HG03571 (cell line): ENCODE measurements at regions not wholly inside any gene's neighbourhood (a gene's known extent, or its start where the extent isn't known, plus 50 kb on each side); places are given as distances from the start of the nearest gene placed in this dataset.
A peak's percentile ranks its signal among the peaks of the same experiment; 100 is the strongest.

ENCODE experiments used
- ATAC-seq: cut with Tn5 transposase; IDR thresholded peaks from one replicate; pipeline ENCODE4 v1.9.1; 2021; ENCODE audit not compliant: unreplicated experiment

DNA sequence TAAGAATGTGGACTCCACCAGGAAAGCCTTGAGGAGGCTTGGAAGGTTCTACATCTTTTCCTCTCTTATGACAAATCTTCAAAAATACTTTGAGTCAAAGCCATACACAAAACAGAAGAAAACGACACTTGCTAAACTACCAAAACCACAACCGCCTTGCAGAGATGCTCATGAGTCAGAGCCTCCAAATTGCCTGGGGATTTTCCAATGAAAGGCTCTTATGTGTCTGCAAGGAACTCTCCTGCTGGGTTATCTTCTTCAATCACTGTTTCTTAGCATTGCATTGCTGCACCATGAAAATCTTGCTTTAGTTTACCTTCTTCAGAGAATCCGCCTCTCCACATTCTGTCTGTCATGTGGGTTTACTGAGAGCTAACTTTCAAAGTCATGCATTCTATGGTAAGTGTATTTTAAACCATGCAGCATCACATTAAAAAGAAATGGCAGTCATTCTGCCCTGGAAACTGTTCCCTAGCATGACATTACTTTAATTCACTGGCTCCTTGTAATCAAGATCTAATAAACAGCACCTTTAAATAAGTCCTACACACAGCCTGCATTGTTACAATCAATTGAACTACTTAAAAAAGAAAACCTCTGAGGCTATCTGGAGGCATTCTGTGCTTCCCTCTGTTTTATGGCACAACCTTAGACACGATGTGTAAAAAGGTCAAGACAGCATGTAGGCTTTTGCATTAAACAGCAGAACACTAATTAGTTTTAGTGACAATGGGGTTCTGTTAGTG, 210.0 kb upstream of the FOXD3 start:
- ATAC-seq = no peak

GRCh38 chr1:63115527-63115926, 206.8 kb upstream of the FOXD3 start:
- ATAC-seq = no peak

DNA sequence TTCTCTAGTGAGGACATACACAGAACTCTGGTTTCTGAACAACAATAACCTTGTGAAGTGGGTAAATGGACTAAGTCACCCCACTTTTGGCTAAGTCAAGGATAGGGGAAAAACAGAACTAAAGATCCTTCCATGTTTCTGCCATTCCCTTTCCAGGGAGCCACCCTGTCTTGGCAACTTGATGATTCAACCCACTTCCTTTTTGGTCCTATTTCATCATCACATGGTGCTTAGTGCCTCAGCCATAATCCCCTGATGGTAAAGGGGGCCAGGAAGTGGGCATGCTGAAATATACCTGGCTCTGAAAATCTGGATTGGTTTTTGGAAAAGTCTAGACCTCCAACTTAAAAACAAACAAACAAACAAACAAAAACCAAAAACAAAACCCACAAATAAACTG, 206.4 kb upstream of the FOXD3 start:
- no peak for ATAC-seq

- ATAC-seq = no peak
These were observed 202.7 kb upstream of the FOXD3 start for GRCh38 chr1:63119575-63120155.

DNA sequence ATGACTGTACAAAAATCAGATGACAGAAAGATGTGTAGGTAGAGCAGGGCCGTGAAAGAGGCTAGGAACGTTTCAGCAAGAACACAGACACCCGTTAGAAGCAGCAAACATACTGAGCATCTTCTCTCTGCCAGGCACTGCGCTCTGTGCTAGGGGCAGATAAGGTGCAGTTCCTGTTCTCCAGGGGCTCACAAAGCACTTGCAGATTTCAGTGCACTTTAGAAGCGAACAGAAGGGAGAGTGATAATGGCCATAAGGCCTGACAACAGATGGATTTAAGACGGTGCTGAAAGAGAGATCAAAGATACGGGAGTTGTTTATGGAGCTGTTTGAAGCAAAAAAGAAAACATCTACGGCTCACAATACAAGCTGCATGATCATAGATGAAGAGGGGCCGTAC, 200.3 kb upstream of the FOXD3 start:
- ATAC-seq = no peak

DNA sequence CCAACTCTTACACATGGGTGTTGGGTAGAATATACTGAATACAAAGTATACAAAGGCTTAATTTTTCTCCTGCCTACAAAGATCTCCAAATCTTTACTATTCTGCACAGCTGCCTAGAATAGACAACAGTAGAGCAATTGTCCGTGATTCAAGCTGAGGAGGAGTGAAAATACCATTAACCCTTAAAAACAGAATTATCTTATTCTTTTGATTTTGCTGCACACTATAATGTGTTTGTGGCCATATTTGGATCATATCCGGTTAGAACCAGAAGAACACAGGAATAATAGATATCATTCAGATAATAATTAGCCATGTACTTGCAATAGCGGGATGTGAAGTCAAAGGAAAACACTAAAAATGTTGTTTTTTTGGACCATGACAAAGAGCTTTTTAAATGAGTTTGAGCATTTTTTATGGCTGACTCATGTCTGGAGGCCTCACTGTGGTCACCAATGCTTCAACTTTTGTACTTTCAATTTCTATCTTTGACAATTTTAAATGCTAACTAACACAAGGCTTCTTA, 197.6 kb upstream of the FOXD3 start:
- peak; percentile 81 for ATAC-seq

GRCh38 chr1:63126104-63126503, 196.3 kb upstream of the FOXD3 start:
- no peak for ATAC-seq

DNA sequence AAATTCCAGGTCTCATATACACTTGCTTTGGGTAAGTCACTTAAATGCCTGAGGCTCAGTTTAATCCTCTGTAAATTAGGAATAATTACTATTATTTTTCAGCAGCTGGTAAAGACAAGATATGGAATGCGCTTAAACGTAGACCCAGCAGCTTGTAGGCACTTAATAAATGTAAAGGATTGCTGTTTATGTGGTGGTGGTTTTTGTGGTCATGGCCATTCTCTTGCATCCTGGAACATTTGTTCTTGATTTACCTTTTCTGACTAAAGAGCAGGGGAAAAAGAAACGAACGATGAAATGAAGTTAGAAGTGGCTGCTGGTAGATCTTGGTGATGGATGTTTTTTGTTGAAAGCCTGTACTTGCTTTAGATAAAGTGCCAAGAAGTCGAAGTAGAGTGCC, 195.0 kb upstream of the FOXD3 start:
- no peak for ATAC-seq

DNA sequence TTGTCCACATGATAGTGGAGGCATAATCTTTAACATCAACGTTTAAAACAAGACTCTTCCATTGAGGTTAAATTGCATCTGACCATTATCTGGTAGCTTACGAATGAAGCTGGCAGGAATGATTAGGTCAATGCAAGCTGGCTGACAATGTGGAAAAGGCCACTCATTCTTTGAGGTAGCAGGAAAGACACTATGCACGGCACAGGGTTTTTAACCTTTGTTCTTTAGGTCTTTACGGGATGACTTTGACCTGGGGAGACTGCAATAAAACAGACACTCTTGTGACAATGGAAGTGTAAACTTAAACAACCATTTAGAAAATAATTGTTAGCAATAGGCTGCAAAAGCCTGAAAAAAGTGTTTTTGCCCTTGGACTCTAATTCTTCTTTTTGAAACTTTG, 193.8 kb upstream of the FOXD3 start:
- no peak for ATAC-seq

DNA sequence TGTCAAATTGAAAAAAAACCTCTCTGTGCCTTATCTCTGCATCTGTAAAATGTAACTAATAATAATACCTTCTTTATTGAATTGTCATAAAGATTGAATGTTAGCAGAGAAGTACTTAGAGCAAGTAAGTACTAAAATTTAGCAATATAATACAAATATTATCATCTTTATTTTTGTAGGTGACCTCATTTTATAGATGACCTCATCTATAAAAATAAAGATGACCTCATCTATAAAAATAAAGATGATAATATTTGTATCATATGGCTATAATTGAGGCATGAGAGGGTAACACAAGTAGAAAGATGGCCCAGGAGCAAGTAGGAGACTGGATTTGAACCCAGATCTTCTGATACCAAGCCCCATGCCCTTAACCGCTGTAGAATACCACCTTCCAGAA, 193.2 kb upstream of the FOXD3 start:
- no peak for ATAC-seq

GRCh38 chr1:63129855-63130254, 192.5 kb upstream of the FOXD3 start:
- no peak for ATAC-seq

DNA sequence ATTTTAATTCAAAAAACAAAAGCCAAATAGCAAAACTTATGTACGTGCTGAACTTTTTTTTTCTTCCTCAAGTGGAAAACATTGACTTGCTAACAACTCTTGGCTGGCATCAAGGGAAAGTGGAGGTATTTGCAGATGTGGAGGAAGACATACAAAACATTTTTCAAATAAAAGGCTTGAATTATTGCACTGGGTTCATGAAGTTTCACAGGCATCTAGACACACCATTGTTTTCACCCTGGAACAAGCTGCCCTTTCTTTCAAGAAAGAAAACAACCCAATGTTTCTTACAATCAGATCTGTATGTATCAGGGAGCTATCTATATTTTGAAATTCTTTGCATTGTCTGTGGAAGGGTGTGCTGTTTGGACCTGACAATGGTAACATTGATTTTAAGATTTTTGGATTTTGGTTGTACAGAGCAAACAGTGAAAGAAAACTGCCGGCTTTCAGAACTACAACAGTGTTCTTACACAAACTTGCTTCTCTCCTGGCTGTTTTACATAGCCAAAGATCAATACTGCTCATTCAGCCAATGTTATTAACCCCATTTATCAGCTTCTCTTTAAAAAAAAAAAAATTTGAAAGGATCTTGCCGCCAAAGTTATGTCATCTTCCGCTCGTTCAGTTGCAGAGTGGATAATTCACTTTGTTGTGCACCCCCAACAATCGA, 187.7 kb upstream of the FOXD3 start:
- no peak for ATAC-seq

GRCh38 chr1:63135174-63135512, 187.2 kb upstream of the FOXD3 start:
- ATAC-seq = no peak

DNA sequence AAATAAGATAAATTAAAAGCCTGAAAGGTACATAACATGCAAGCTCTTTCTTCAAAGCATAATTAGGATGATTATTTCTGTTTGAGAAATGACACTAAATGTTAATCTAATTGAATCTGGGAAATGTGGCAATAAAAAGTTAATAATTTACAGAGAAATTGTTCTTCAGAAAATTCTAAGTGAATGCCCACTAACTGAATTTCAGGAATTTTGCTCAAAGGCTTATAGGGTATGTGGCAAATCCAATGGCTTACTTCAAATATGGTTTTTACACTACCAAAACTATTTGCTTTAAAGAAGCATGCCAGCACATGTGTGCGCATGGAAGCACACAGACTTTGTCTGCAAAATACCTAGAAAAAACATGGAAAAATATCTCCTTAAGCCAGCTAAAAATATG, 186.6 kb upstream of the FOXD3 start:
- no peak for ATAC-seq

- no peak for ATAC-seq
These were observed 180.4 kb upstream of the FOXD3 start for GRCh38 chr1:63142001-63142400.

DNA sequence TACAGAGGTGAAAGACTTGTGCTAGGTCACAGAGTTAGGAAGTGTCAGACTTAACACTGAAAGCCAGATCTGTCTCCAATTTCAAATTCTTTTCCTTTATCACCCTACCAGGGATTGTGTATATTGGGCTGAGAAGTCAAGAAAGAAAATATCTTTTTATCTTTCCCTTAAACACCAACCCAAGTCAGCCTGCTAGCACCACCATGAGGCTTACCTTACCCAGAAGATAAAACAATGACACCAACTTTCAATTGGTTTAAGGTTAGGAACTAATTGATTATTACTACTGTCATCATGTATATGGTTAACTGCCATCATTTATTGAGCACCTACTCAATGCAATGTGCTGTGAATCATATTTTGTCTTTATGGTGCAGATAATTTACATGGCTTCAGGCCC, 178.9 kb upstream of the FOXD3 start:
- no peak for ATAC-seq

- no peak for ATAC-seq
These were observed 174.6 kb upstream of the FOXD3 start for GRCh38 chr1:63147783-63148182.

DNA sequence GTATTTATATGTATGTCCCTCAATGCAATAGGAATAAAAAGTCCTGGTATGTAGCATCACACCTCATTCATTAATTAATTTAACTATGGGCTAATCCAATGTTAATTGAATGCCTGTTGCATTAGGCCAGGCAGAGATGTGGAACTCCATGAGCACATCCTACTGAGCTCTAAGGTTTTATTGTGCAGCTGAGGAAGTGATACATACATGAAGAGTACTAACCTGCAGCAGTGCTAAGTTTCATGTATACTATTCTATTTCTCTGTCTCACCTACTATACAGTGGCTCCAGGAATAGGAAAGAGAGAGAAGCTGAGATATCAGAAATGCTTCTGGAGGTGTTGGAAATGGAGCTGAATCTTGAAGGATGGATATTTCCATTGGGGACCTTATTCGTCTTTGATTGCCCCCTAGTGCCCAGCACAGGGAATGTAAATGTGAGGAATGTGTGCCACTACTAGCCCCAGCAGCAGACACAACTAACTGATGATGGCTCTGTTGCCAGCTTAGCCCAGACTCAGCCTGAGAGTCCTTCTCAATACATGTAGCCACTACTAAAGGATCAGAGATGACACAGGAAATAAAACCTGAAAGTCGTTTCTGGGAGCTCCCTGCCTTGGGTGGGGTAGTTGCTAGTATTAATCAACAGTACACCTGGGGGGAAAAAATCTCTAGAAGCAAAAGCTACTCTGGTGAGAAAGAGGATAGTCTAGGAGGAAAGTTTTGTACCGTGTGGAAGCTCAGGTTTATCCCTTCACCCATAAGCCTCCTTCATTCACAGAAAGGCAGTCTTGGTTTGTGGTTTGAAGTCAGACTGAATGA, 173.3 kb upstream of the FOXD3 start:
- ATAC-seq = no peak

- no peak for ATAC-seq
These were observed 169.8 kb upstream of the FOXD3 start for GRCh38 chr1:63152572-63152971.

DNA sequence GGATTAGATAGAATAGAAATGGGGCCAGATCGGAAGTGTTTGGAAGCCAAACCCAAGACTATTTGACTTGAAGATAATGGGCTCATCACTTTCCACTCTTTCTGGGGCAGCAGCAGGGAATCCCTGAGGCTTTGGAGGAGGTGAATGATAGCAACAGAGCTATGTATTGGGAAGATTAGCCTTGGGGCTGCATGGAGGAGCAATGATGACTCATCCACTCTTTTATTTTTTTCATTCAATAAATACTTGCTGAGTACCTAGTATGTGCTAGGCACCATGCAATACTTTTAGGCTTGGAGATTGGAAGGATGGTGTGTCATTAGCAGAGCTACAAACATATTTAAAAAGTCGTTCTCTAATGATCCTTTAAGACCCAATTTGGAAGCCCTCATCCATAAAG, 166.9 kb upstream of the FOXD3 start:
- no peak for ATAC-seq

DNA sequence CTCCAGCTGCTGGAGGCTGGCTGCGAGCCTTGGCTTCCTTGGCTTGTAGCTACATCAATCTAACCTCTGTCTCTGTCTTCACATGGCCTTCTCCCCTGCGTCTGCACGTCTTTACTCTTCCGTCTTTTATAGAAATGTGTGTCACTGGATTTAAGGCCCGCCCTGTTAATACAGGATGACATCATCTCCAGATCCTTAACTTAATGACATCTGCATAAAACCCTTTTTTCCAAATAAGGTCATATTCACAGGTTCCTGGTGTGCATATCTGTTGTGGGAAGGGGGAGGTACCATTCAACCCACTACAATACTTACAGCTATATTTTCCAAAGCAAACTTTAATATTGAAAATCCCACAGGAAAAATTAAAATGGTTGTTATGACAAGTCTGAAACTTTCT, 165.3 kb upstream of the FOXD3 start:
- no peak for ATAC-seq

GRCh38 chr1:63169057-63169456, 153.3 kb upstream of the FOXD3 start:
- no peak for ATAC-seq
